ENCODE measurements at regions not wholly inside any gene's neighbourhood (a gene's known extent, or its start where the extent isn't known, plus 50 kb on each side); places are given as distances from the start of the nearest gene placed in this dataset.
A peak's percentile ranks its signal among the peaks of the same experiment; 100 is the strongest.

- Histone ChIP-seq H3K9me1 (replicated peaks; ENCODE audit: control insufficient read depth, extremely low read depth, insufficient read depth, low read length) (no peaks in the 10 kb centered on the region), H3K4me3 (replicated peaks in 1 of 3; ENCODE audit: insufficient read depth in 1 of 3, low read depth in 1 of 3, low read length in 3 of 3) (no peak overlapping the region), H4K20me1 (replicated peaks; ENCODE audit: control insufficient read depth, extremely low read depth, insufficient read depth, low read length) (no peaks in the 10 kb centered on the region), H3K9me3 (replicated peaks; ENCODE audit: control insufficient read depth, insufficient read depth, low read length) (no peaks in the 10 kb centered on the region), H3K79me2 (ENCODE audit: control insufficient read depth, insufficient read depth, low read length) (no peaks in the 10 kb centered on the region), H3K4me2 (ENCODE audit: insufficient read depth, low read length) (no peak overlapping the region), H3K27me3 (ENCODE audit: control insufficient read depth in 2 of 2, insufficient read depth in 2 of 2, low read length in 2 of 2) (no peaks in the 10 kb centered on the region), H3K4me1 (ENCODE audit: control insufficient read depth, extremely low read depth, insufficient read depth, low read length) (no peaks in the 10 kb centered on the region), H2AFZ (ENCODE audit: low read depth, low read length) (no peak overlapping the region), H3K36me3 (ENCODE audit: control insufficient read depth in 2 of 2, extremely low read depth in 1 of 2, insufficient read depth in 2 of 2, low read length in 2 of 2) (no peaks in the 10 kb centered on the region), H3K27ac (ENCODE audit: insufficient read depth, low read depth, low read length) (no peak overlapping the region), H3K9ac (replicated peaks; ENCODE audit: extremely low read depth, insufficient read depth, low read length) (no peak overlapping the region)
- POLR2A ChIA-PET = no interaction called here
- intact Hi-C loops (cut with micrococcal nuclease) = no loop called here
- no peak for FAIRE-seq
- DNase-seq (ENCODE audit: low read depth, low spot score) = peak; percentile 25
- BruUV-seq (replicated peaks) = no TSS peak
- CTCF ChIA-PET = no interaction called here
- TF ChIP-seq, protein P1, sequence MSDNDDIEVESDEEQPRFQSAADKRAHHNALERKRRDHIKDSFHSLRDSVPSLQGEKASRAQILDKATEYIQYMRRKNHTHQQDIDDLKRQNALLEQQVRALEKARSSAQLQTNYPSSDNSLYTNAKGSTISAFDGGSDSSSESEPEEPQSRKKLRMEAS (IDR thresholded peaks at IDR 0.05; ENCODE audit: insufficient read depth, insufficient read length) = no peak
- TF ChIP-seq, protein P2, sequence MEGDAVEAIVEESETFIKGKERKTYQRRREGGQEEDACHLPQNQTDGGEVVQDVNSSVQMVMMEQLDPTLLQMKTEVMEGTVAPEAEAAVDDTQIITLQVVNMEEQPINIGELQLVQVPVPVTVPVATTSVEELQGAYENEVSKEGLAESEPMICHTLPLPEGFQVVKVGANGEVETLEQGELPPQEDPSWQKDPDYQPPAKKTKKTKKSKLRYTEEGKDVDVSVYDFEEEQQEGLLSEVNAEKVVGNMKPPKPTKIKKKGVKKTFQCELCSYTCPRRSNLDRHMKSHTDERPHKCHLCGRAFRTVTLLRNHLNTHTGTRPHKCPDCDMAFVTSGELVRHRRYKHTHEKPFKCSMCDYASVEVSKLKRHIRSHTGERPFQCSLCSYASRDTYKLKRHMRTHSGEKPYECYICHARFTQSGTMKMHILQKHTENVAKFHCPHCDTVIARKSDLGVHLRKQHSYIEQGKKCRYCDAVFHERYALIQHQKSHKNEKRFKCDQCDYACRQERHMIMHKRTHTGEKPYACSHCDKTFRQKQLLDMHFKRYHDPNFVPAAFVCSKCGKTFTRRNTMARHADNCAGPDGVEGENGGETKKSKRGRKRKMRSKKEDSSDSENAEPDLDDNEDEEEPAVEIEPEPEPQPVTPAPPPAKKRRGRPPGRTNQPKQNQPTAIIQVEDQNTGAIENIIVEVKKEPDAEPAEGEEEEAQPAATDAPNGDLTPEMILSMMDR (IDR thresholded peaks at IDR 0.05; ENCODE audit: extremely low read depth in 1 of 2, insufficient read depth in 1 of 2, low read depth in 1 of 2, low read length in 2 of 2) = no peak
- TF ChIP-seq JUN (IDR thresholded peaks at IDR 0.05; ENCODE audit: borderline replicate concordance, insufficient read depth, insufficient read length, low read depth) = no peak
- no peak for TF ChIP-seq MYC (IDR thresholded peaks at IDR 0.05; ENCODE audit: low read depth, low read length)
- TF ChIP-seq FOS (IDR thresholded peaks at IDR 0.05; ENCODE audit: borderline replicate concordance, insufficient read depth, low read length) = no peak
- TF ChIP-seq POLR2A (IDR thresholded peaks at IDR 0.05; ENCODE audit: low read depth, low read length) = no peak
- TF ChIP-seq EZH2 (IDR thresholded peaks at IDR 0.05; ENCODE audit: borderline replicate concordance, low read depth, low read length, severe bottlenecking) = no peak
- no peak for TF ChIP-seq GATA2 (IDR thresholded peaks at IDR 0.05; ENCODE audit: insufficient read depth, insufficient read length, low read depth, low read length)
- no peak for TF ChIP-seq POLR2AphosphoS5 (IDR thresholded peaks at IDR 0.05; ENCODE audit: insufficient read depth, low read depth, low read length)
- dilution Hi-C loops (cut with MboI; ENCODE audit: extremely low pct_ligation_motif_present, low sequenced_read_pairs) = no loop called here
Measured at GRCh38 chr5:110054240-110054639, 364.5 kb downstream of the MAN2A1 start.

Data from endothelial cell of umbilical vein (primary cell).